Inferior parietal cortex (tissue), 1 donor: ENCODE measurements at regions not wholly inside any gene's neighbourhood (a gene's known extent, or its start where the extent isn't known, plus 50 kb on each side); places are given as distances from the start of the nearest gene placed in this dataset.

Experiments
- DNase-seq: peaks from one replicate; pipeline ENCODE4 v3.0.0-alpha.2; 2016; ENCODE audit errors: extremely low spot score

DNA sequence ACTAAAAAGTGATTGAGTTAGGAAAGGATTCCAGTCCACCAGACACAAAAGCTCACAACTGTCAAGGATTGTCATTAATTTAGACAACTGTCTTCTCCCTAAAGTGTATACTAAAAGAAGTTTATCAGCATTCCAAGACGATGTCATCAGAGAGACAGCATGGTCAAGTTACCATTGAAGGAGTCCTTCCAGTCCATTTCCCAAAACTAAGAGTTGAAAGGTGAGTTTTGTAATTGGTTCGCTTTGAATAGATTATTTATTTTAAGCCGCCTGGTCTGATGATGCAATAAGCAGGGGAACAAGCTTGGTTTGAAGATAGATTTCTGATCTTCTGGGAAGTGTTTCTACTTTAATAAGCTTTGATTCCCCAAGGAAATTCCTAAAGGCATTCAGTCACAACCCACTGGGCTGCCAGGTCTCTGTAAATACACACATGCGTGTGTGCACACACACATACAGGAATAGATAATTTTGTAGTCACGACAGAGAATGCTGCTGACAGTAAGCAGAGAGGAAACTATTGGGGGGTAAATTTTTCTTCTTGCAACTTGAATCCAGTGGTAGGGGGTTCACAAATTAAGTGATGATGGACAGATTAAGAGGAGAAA lies 234.8 kb downstream of the PIK3R1 start:
- DNase-seq, result no peak

DNA sequence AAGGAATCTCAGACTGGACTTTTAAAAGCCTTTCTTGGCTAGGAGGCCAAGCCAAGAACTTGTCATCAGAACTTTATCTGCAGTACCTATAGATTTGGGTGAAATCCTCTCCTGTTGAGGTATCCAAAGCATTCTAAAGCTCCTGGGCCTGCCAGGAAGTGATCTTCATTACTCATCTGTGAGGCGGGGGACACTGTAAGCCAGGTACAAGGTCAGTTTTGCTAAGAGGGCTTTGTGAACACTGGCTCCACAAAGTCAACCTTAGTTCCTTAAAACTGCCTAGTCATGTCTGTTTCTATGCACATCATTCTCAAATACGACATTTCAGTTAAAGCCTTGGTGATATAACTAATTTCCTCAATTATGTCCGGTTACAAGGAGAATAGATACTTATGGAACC lies 236.7 kb downstream of the PIK3R1 start:
- DNase-seq, result no peak

DNA sequence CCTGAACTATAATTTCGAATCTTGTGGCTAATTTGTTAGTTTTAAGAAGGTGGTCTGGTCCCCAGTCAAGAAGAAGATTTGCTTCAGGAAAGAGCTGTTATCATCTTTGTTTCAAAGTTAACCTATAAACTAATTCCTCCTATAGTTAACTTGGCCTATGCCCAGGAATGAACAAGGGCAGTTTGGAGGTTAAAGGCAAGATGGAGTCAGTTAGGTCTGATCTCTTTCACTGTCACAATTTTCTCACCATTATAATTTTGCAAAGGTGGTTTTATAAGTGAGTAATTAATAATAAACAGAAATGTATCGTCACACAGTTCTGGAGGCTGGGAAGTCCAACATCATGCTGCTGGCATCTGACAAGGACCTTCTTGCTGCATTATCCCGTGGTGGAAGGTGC lies 238.6 kb downstream of the PIK3R1 start:
- DNase-seq, result no peak

DNA sequence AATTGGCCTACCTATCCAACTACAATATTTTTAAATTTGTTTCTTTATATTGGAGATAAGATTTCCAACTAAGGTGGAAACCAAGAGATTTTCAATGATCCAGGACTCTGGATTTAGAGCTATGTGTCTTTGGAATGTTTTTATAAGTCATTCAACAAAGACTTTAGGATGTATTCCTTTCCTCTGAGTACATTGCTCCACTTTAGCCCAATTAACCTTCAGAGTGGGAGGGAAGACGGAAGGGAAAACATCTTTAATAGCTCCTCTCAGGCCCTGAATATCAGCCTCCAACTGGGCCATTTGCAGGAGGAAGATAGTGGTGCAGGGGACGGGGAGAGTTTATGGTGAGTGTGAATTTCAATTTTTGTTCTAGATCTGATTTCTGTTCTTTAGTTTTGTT lies 239.2 kb downstream of the PIK3R1 start:
- no peak for DNase-seq

DNA sequence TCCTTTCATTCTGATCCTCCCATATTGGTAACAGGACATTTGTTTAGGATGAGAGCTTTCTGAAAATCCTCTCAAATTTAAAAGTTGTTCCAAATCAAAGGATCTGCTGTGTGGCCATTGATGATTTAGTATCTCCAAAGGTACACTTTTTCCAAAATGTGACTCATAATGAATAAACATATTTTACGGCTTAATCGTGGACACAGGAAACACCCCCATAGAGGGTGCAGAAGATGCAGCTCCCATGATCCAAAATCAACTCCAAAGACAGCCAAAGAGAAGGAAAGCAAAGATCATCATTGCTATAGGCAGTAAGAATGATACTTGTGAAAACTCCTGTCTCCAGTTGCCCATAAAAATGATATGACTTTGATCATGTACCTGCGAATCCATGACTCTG lies 239.7 kb downstream of the PIK3R1 start:
- DNase-seq, result no peak

DNA sequence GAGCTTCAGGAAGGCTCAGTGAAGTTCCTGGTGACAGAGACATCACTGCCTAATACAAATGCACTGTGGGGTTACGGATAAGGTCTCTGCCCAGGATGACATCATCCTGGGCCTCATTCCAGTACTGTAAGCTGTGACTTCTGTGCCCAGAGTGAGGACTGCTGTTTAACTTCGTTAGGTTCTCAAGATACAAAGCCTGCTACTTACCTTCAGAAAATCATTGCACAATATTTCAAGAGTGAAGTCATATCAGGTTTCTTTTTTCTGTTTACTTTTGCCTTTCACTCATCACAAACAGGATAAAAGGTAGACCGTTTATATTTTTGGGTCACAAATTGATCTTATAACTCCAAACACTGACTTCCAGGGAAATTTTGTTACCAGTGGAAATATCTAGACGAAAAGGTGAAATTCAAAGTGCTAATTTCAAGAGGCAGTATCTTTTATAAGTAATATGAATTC lies 241.2 kb downstream of the PIK3R1 start:
- DNase-seq, result no peak

DNA sequence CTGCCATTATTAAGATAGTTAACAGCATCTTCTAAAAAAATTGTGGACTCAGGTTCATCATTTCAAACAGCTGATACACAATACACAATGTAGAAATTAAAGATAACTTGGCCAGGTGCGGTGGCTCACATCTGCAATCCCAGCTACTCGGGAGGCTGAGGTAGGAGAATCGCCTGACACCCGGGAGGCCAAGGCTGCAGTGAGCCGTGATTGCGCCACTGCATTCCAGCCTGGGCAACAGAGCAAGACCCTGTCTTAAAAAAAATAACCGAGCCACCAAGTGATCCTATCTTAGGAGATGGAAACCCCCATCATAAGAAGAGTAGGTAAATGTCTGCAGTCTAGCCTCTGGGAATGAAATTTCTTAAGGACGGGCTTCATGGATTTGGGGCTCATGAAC lies 241.7 kb downstream of the PIK3R1 start:
- DNase-seq, result no peak

DNA sequence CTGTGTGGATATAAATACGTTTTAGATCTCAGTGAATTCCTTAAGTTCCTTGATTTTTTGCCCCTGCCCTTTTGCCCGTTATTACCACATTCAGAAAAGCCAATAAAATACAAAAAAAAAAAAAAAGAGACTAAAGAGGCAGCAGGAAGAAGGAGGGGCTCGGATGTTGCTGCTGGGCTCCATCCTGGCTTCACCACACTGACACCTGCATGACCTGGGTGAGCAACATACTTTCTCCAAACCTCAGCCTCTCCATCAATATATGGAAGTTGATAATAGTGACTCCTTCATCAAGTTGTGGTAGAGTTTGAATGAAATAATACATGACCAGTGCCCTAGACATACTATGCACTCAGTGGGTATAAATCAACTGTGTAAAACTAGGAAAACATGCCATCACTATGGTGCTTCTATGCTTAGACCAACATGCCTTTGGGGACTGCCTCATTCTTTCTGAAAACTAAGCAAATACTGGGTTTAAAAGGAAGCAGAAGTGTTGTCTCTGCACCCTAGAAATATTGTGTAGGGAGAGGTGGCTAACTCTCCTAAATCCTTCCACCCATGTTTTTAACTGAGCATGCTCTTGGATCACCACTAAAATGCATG lies 243.0 kb downstream of the PIK3R1 start:
- no peak for DNase-seq

DNA sequence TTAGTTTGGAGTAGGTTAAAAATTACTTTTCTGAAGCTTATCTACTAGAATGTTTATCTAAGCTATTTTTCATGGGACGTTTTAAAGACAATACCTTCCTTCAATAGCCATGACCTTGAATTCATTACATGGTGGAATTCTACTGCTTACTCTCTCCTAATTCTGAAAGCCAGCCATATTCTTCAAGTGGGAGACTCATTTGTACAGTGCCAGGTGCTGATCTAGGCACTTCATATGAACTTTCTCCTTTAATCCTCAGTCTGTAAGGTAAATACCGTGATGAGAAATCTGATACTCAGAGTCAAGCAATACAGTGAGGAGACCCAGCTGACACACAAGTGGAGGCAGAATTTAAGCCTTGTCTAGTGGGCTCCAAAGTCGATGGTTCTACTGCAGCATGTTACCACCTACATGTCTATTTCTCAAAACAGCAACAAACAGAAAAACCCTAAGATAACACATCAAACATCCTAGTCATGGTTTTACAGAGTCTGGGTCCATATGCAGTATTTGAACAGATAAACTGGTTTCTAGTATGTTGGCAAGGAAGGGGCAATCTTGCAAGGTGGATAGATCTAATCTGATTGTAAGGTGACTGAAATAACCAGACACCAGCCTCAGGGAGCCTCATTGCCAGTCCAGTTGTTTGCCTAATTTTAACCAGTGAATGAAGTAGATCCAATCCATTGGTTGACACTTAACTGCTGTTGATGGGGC lies 243.7 kb downstream of the PIK3R1 start:
- DNase-seq, result no peak

DNA sequence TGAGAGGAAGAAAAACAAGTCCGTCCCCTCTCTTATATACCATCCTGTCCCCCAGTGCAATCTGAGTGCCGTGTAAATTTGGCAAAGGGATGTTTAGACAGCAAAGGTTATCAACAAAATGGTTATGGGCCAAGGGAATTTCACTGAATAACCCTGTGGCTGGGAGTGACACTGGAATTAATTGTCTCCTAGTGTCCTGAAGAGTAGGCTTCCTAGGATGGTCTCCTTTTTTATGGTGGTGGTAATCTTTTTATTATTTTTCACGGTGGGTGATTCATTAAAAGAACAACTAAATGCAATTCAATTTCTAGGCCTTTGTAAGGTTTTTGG lies 244.2 kb downstream of the PIK3R1 start:
- no peak for DNase-seq

DNA sequence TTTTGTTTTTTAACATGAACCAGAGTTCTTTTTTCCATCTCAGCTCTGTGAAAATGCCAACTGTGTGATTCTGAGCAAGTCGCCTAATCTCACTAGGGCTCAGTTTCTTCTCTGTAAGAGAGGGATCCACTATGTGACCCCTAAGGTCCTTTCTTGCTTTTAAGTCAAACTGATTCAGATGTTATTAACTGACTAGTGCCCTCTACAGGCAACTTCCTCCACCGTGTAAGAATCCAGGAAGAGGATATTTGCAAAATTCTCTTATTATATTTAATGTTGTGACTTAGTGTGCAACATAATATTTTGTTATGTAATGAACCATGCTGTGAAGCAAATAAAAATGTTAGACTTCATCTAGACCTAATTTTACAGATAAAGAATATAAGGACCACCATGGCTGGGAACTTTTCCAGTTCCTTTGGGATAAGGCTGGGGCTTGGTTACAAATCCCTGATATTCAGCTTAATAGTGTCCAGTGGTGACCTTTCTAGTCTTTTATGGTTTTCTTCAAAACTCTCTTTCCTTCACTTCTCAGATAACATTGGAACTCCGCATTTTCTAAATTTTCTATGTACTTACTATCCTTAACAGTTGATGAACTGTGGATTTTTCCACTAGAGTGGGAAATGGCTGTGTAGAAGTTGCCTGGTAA lies 244.7 kb downstream of the PIK3R1 start:
- peak; percentile 69 for DNase-seq

DNA sequence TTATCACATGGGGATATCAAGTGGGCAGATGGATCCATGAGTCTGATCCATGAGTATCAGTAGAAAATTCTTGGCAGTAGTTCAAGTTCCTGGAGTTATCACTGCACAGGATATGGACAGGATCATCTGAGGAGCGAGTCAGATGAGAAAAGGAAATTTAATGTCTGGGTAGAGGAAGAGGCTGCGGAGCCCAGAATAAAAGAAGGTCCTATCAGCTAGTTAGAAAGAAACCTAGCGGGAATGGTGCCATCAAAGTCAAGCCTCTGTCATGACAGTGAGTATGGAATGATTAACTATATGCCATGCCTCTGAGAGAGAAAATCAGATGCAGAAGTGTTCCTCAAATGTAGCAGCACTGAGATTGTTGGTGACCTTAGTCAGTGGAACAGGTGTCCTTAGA lies 248.1 kb downstream of the PIK3R1 start:
- no peak for DNase-seq

DNA sequence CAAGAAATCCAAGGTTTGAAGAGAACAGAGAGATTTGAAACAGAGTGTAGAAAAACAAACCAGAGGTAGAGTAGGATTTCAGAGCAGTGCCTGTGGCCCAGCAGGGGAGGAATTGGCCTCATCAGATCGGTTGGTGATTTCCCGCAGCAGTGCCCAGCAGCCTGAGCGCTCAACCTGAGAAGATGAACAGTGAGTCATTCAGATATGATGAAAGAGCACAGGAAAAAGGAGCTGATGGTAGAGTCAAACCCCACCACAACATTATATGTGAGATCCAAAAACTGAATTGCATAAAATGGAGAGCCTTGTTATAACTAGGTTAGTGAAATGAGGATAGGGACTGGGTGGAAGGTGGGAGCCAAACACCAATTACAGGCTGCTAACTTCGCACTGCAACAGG lies 248.9 kb downstream of the PIK3R1 start:
- DNase-seq, result no peak

DNA sequence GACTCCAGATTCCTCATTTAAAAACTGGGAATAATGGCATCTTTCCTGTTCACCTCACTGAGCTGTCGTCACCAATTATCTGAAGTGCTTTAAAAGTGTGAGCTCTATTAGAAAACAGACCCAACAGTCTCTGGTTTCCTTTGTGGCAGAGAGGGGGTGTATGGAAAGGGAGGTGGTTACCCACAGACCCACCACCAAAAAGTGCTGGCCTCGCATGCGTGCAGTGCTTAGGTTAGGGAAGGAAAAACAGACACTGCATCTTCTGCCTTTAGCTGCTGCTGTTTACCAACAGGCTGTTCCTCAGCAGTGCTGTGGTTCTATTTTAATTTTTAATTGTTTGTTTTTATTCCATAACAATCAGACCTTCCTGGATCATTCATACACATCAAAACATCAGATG lies 249.6 kb downstream of the PIK3R1 start:
- no peak for DNase-seq

DNA sequence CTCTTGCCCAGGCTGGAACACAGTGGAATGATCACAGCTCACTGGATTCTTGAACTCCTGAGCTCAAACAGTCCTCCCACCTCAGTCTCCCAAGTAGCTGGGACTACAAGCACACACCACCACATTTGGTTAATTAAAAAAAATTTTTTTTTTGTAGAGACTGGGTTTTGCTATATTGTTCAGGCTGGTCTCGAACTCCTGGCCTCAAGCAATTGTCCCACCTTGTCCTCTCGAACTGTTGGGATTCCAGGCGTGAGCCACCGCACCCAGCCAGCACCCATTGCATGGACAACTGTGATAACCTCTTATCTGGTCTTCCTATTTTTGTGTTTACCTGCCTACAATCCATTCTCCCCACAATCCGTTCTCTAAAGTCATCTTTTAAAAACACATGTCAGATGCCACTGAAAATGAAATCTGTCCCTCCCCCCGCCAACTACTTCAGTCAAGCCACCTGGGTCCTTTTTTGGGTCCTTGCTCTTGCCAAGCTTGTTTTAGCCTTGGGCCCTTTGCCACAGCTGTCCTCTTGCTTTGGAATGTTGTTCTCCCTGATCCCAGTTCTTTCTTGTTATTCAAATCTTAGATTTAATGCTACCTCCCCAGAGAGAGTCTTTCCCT lies 250.5 kb downstream of the PIK3R1 start:
- no peak for DNase-seq

DNA sequence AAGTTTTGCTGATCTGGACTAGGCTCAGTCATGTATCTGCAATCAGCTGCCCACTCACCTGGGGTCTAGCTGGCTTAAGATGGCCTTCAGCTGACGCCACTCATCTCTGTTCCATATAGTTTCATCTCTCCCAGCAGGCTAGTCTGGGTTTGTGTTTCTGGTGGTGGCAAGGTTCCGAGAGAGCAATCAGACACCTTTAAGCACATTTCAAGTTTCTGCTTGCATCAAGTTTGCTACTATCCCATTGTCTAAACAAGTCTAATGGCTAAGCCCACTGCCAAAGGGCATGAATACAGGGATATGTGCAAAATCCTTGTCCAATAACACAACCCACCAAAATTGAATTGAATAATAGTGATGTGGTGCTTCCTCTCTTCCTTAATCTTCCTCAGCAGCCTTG lies 251.7 kb downstream of the PIK3R1 start:
- DNase-seq, result no peak

DNA sequence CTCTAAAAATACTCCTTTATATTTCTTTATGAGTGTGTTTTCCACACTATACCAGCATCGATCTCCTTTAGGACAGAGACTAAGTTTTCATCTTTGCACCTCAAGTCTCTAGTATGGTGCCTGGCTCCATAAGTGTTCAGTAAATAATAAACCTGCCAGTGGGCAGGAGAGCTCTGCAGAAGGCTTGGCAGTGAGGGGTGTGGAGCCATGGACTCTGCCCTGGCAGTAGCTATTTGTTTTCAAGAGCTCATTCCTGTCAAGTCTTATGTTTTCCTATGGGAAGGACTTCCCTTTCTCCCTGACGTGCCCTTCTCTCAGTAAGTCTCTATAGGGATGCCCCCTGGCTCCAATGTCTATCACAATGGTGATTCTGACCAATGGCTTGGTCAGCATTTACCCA lies 252.2 kb downstream of the PIK3R1 start:
- no peak for DNase-seq

DNA sequence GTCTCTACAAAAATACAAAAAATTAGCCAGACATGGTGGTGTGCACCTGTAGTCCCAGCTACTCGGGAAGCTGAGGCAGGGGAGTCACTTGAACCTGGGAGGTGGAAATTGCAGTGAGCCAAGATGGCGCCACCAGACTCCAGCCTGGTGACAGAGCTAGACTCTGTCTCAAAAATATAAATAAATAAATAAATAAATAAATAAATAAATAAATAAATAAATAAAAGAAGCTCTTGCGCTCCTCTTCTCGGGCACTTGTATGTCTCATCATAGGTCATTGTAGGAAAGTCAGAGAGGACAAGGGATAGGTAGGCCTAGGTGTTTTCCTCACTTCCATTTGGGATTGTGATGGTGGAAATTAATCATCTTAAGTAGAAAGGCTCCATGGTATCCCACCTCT lies 252.8 kb downstream of the PIK3R1 start:
- no peak for DNase-seq

DNA sequence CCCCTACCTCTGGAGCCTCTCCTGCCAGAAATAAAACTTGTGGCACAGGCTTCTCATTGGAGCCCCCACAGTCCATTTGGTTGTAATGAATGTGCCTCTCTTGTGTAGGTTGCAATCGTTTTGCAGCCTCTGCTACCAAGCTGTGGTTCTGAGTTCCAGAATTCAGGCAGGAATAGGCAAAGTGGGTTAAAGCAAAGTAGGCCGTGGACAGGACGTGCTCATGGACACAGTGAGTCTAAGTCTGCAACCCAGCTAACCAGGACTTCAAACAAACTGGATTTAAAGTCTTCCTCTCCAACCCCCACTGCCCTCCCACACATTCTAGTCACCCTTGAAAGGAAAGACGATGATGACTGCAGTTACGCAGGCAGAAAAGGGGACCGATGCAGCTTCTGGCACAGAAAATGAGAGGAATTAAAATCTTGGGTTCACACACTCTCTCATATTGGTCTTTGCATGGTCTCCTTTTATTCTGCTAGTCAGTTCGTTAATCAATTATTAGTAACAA lies 260.0 kb downstream of the PIK3R1 start:
- DNase-seq, result no peak

DNA sequence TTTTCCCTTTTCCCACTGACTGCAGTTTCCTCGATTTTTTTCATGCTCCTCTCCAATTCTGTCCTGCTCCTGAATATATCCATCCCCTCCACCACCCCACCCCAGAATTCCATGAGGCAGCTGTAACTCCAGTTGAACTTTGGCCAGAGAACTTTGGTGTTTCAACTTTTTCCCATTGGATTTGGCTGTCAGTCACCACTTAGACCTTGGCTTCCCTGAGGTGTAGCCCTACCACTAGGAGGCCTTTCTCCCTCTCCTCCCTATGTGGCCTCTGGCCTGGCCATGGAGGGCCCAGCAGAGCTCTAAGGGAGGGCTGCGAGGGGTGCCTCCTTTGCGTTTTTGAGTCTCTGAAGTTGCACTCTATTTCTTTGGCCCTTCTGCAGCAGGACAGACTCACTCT lies 261.3 kb downstream of the PIK3R1 start:
- DNase-seq, result no peak

DNA sequence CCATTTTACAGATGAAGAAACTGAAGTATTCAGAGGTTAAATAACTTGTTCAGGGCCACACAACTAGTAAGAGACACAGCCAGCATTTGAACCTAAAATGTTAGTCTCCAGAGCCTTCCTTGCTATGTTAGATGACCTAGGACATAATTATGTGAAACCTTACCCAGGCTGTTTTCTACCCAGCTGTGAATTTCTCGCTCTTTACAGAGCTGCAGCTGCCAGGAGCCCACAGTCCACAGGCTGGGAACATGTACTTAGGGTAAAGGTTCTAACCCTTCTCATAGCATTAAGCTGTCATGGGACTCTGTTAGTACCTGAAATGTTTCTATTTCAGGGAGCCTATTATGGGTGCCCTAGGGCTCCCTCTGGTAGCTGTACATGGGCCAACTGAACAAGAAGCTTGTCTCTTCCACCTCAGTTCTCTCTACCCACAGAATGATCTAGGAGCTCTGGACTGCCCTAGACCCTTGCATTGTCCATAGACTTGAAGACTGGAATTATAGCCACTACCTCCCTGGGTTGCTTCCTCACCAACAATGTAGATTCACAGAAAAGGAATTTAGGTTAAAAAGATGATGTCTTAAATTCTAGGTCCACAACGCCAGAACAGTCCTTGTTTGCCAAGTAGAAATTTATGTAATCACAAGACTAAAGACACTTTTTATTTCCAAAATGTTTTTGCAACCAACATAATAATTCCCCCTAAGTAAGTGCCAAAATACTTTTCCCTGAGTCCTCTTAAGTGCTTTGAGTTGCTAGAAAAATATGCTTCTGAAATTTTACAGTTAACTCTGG lies 262.9 kb downstream of the PIK3R1 start:
- no peak for DNase-seq

DNA sequence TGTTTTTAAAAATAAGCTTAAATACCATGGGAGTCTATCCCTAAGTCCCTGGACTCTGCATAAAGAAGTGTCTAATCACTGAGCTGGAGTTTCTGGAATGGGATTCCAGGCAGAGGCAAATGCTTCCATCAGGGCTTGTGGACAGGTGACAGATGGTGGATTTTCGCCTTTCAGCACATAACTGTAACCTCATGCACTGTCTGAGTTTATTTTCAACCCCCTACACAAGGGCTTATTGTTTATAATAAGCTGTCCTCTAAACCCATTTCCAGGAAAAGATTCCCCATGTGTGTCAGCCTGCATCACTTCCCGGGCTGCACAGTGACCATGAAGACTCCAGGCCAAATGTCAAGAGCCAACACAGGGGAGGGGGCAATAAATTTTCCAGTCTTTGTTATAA lies 264.0 kb downstream of the PIK3R1 start:
- no peak for DNase-seq
